Calu3 (cell line): ENCODE measurements at regions not wholly inside any gene's neighbourhood (a gene's known extent, or its start where the extent isn't known, plus 50 kb on each side); places are given as distances from the start of the nearest gene placed in this dataset.

Experiments
- BruUV-seq: library from RNA; stranded (reverse); fragments of 400-500 nt; replicated peaks from 2 replicates; lab custom pipeline; 2021; lab: Mats Ljungman, UMichigan
- CTCF ChIA-PET: fragments of 300-600 bp; sonication (Branson Sonifier 250); formaldehyde crosslinking; loops from one replicate; lab custom pipeline; 2022; ENCODE audit warnings: antibody characterized with exemption; lab: Charles Lee
- DNase-seq: peaks from one replicate; pipeline ENCODE4 v3.0.0; 2022
- H3K27ac Mint-ChIP-seq: one replicate; pipeline ENCODE4 v1.8.0; 2022; ENCODE audit warnings: mixed read lengths; ENCODE audit not compliant: unreplicated experiment
- H3K27me3 Mint-ChIP-seq: one replicate; pipeline ENCODE4 v1.8.0; 2022; ENCODE audit warnings: mixed read lengths; ENCODE audit not compliant: unreplicated experiment
- H3K36me3 Mint-ChIP-seq: one replicate; pipeline ENCODE4 v1.8.0; 2022; ENCODE audit warnings: mild to moderate bottlenecking, moderate library complexity, mixed read lengths; ENCODE audit not compliant: insufficient read depth, unreplicated experiment
- H3K4me1 Mint-ChIP-seq: one replicate; pipeline ENCODE4 v1.8.0; 2022; ENCODE audit warnings: mild to moderate bottlenecking, low read depth, mixed read lengths; ENCODE audit not compliant: unreplicated experiment
- H3K4me3 Mint-ChIP-seq: one replicate; pipeline ENCODE4 v1.8.0; 2022; ENCODE audit warnings: mild to moderate bottlenecking, low read depth, moderate library complexity, mixed read lengths; ENCODE audit not compliant: unreplicated experiment
- H3K9me3 Mint-ChIP-seq: one replicate; pipeline ENCODE4 v1.8.0; 2022; ENCODE audit warnings: low read depth, mixed read lengths; ENCODE audit not compliant: unreplicated experiment
- CTCF ChIP-seq: fragments of 200-600 bp; IDR thresholded peaks from one replicate; pipeline ENCODE4 v1.8.0; 2022; ENCODE audit warnings: antibody characterized with exemption; ENCODE audit not compliant: unreplicated experiment
- intact Hi-C: fragments of 100-400 bp; cut with micrococcal nuclease; formaldehyde crosslinking; loops from one replicate; pipeline ENCODE4 v1.10.0; 2022; ENCODE audit not compliant: unreplicated experiment

GRCh38 chr10:108204528-108205305 lies 1040.2 kb upstream of the SORCS1 start:
- Mint-ChIP-seq H3K27ac (no peak overlapping the region), H3K9me3 (no peaks in the 10 kb centered on the region), H3K4me1 (no peaks in the 10 kb centered on the region), H3K4me3 (no peak overlapping the region), H3K36me3 (no peaks in the 10 kb centered on the region), H3K27me3 (no peaks in the 10 kb centered on the region)
- CTCF ChIA-PET, result interaction anchor here (0.7 kb wide), 1 partner anchor 725 kb away, joined by 4 read pairs; no protein-coding TSS in a partner anchor
- no TSS peak for BruUV-seq
- DNase-seq, result no peak
- intact Hi-C loops, result no loop called here
- TF ChIP-seq CTCF, result no peak

GRCh38 chr10:108203905-108204527 lies 1039.5 kb upstream of the SORCS1 start:
- Mint-ChIP-seq H3K27me3 (no peaks in the 10 kb centered on the region), H3K4me1 (no peaks in the 10 kb centered on the region), H3K36me3 (no peaks in the 10 kb centered on the region), H3K4me3 (no peak overlapping the region), H3K9me3 (no peaks in the 10 kb centered on the region), H3K27ac (no peak overlapping the region)
- CTCF ChIA-PET, result interaction anchor here (0.7 kb wide), 1 partner anchor 724 kb away, joined by 4 read pairs; no protein-coding TSS in a partner anchor
- no peak for DNase-seq
- BruUV-seq, result no TSS peak
- TF ChIP-seq CTCF, result no peak
- intact Hi-C loops, result no loop called here

GRCh38 chr10:108187408-108188012 lies 1023.0 kb upstream of the SORCS1 start:
- Mint-ChIP-seq H3K9me3 (peaks cover 10% of the 10 kb centered on the region), H3K4me3 (no peak overlapping the region), H3K36me3 (no peaks in the 10 kb centered on the region), H3K27me3 (no peaks in the 10 kb centered on the region), H3K27ac (no peak overlapping the region), H3K4me1 (no peaks in the 10 kb centered on the region)
- DNase-seq, result no peak
- no peak for TF ChIP-seq CTCF
- CTCF ChIA-PET, result no interaction called here
- intact Hi-C loops, result no loop called here
- BruUV-seq, result no TSS peak

- BruUV-seq, result no TSS peak
- intact Hi-C loops, result no loop called here
- Mint-ChIP-seq H3K9me3 (peaks cover 10% of the 10 kb centered on the region), H3K4me3 (no peak overlapping the region), H3K4me1 (no peaks in the 10 kb centered on the region), H3K36me3 (no peaks in the 10 kb centered on the region), H3K27me3 (no peaks in the 10 kb centered on the region), H3K27ac (no peak overlapping the region)
- CTCF ChIA-PET, result no interaction called here
- no peak for TF ChIP-seq CTCF
- DNase-seq, result no peak
These were observed 1019.6 kb upstream of the SORCS1 start for GRCh38 chr10:108184114-108184513.
